HG03469 (cell line): ENCODE measurements at regions not wholly inside any gene's neighbourhood (a gene's known extent, or its start where the extent isn't known, plus 50 kb on each side); places are given as distances from the start of the nearest gene placed in this dataset.

Experiments
- ATAC-seq: cut with Tn5 transposase; IDR thresholded peaks from one replicate; pipeline ENCODE4 v1.9.1; 2021; ENCODE audit warnings: mild to moderate bottlenecking, moderate library complexity, moderate number of reproducible peaks; ENCODE audit not compliant: unreplicated experiment

GRCh38 chr13:72126424-72126823, 259.4 kb upstream of the DACH1 start:
- ATAC-seq: no peak

GRCh38 chr13:72125561-72125960, 258.6 kb upstream of the DACH1 start:
- ATAC-seq: no peak

GRCh38 chr13:72122661-72123255, 255.8 kb upstream of the DACH1 start:
- no peak for ATAC-seq

GRCh38 chr13:72121466-72121865, 254.5 kb upstream of the DACH1 start:
- ATAC-seq: no peak

GRCh38 chr13:72120632-72121031, 253.6 kb upstream of the DACH1 start:
- no peak for ATAC-seq

- ATAC-seq: no peak
Observed at GRCh38 chr13:72113931-72114330, 246.9 kb upstream of the DACH1 start.

- no peak for ATAC-seq
Observed at GRCh38 chr13:72113076-72113475, 246.1 kb upstream of the DACH1 start.

GRCh38 chr13:72112216-72112615, 245.2 kb upstream of the DACH1 start:
- no peak for ATAC-seq

- ATAC-seq: no peak
Observed at GRCh38 chr13:72109863-72110262, 242.9 kb upstream of the DACH1 start.

GRCh38 chr13:72104656-72105180, 237.7 kb upstream of the DACH1 start:
- no peak for ATAC-seq

- ATAC-seq: no peak
Observed at GRCh38 chr13:72101768-72102400, 234.9 kb upstream of the DACH1 start.

- ATAC-seq: no peak
Observed at GRCh38 chr13:72100339-72100738, 233.3 kb upstream of the DACH1 start.

GRCh38 chr13:72097568-72097967, 230.6 kb upstream of the DACH1 start:
- ATAC-seq: no peak

- ATAC-seq: no peak
Observed at GRCh38 chr13:72093262-72093661, 226.3 kb upstream of the DACH1 start.

- ATAC-seq: no peak
Observed at GRCh38 chr13:72074663-72075062, 207.7 kb upstream of the DACH1 start.

GRCh38 chr13:72072261-72072660, 205.3 kb upstream of the DACH1 start:
- no peak for ATAC-seq

- no peak for ATAC-seq
Observed at GRCh38 chr13:72071713-72072112, 204.7 kb upstream of the DACH1 start.

- ATAC-seq: no peak
Observed at GRCh38 chr13:72062566-72062965, 195.6 kb upstream of the DACH1 start.

- ATAC-seq: no peak
Observed at GRCh38 chr13:72061613-72062012, 194.6 kb upstream of the DACH1 start.

- no peak for ATAC-seq
Observed at GRCh38 chr13:72050251-72050650, 183.2 kb upstream of the DACH1 start.

- ATAC-seq: no peak
Observed at GRCh38 chr13:72043366-72043765, 176.4 kb upstream of the DACH1 start.

GRCh38 chr13:72041165-72041564, 174.2 kb upstream of the DACH1 start:
- ATAC-seq: no peak

GRCh38 chr13:72039126-72039525, 172.1 kb upstream of the DACH1 start:
- no peak for ATAC-seq
